Thoracic aorta (tissue), 2 donors: ENCODE measurements at regions not wholly inside any gene's neighbourhood (a gene's known extent, or its start where the extent isn't known, plus 50 kb on each side); places are given as distances from the start of the nearest gene placed in this dataset.
"Not testable (repeated sequence)": the region's sequence is repeated elsewhere in the genome, so short reads cannot be mapped to it uniquely, and the experiment has no call there.

ENCODE experiments used
- ATAC-seq: fragments of 150-250 bp; one replicate; pipeline ENCODE4 v1.8.0; 2017; ENCODE audit warnings: low read depth; ENCODE audit not compliant: insufficient number of reproducible peaks, low FRiP score
- DNase-seq: peaks from one replicate; pipeline ENCODE4 v3.0.0-alpha.2; 2020; ENCODE audit warnings: low spot score
- H3K27ac ChIP-seq, 2 donors: fragments of 200-600 bp; sonication (generic); 1 replicate in 1 of 2; 2 replicates in 1 of 2; pipeline ENCODE4 v1.5.1; 2016; ENCODE audit warnings: mild to moderate bottlenecking in 2 of 2, moderate library complexity in 2 of 2
- H3K27me3 ChIP-seq: fragments of 200-600 bp; sonication (generic); replicated peaks from 2 replicates; pipeline ENCODE4 v1.6.0; 2016; ENCODE audit warnings: mild to moderate bottlenecking; ENCODE audit not compliant: insufficient read depth
- H3K36me3 ChIP-seq: fragments of 200-600 bp; sonication (generic); one replicate; pipeline ENCODE4 v1.5.1; 2016
- H3K4me1 ChIP-seq, 2 donors: fragments of 200-600 bp; sonication (generic); 1 replicate in 1 of 2; 2 replicates in 1 of 2; pipeline versions ENCODE4 v1.5.1 to v1.6.0; 2016; ENCODE audit warnings: low read depth in 2 of 2, mild to moderate bottlenecking in 1 of 2; ENCODE audit not compliant: control insufficient read depth in 1 of 2
- H3K4me3 ChIP-seq: fragments of 200-600 bp; sonication (generic); 2 replicates; pipeline ENCODE4 v1.5.1; 2016; ENCODE audit warnings: mild to moderate bottlenecking
- H3K9me3 ChIP-seq: fragments of 200-600 bp; sonication (generic); 2 replicates; pipeline ENCODE4 v1.5.1; 2016
- CTCF ChIP-seq: fragments of 200-600 bp; sonication (generic); IDR thresholded peaks from one replicate; pipeline ENCODE4 v1.5.1; 2019; ENCODE audit warnings: antibody characterized with exemption

GRCh38 chr2:11891671-11892440, 145.4 kb downstream of the LPIN1 start:
- no peaks in the 10 kb centered on the region for H3K4me1 ChIP-seq
- H3K4me3 ChIP-seq = no peak overlapping the region
- peaks cover 3% of the 10 kb centered on the region for H3K9me3 ChIP-seq
- no peak for TF ChIP-seq CTCF
- no peaks in the 10 kb centered on the region for H3K36me3 ChIP-seq
- DNase-seq (no peak), ATAC-seq (no peak)
- no peaks in the 10 kb centered on the region for H3K27me3 ChIP-seq
- H3K27ac ChIP-seq = no peak overlapping the region

- H3K27ac ChIP-seq = no peak overlapping the region
- H3K36me3 ChIP-seq = no peaks in the 10 kb centered on the region
- DNase-seq (no peak), ATAC-seq (no peak)
- H3K27me3 ChIP-seq = no peaks in the 10 kb centered on the region
- no peaks in the 10 kb centered on the region for H3K4me1 ChIP-seq
- no peak for TF ChIP-seq CTCF
- no peak overlapping the region for H3K4me3 ChIP-seq
- no peaks in the 10 kb centered on the region for H3K9me3 ChIP-seq
These were observed 150.0 kb downstream of the LPIN1 start for GRCh38 chr2:11896386-11896785.

GRCh38 chr2:11898576-11898975, 152.1 kb downstream of the LPIN1 start:
- Histone ChIP-seq H3K4me3 (no peak overlapping the region), H3K27me3 (no peaks in the 10 kb centered on the region), H3K9me3 (no peaks in the 10 kb centered on the region), H3K36me3 (no peaks in the 10 kb centered on the region), H3K27ac (no peak overlapping the region), H3K4me1 (no peaks in the 10 kb centered on the region)
- TF ChIP-seq CTCF = no peak
- DNase-seq = no peak
- no peak for ATAC-seq

- ATAC-seq = no peak
- Histone ChIP-seq H3K27me3 (no peaks in the 10 kb centered on the region), H3K4me1 (no peaks in the 10 kb centered on the region), H3K36me3 (no peaks in the 10 kb centered on the region), H3K27ac (no peak overlapping the region), H3K4me3 (no peak overlapping the region), H3K9me3 (no peaks in the 10 kb centered on the region)
- no peak for DNase-seq
- TF ChIP-seq CTCF = no peak
These were observed 152.9 kb downstream of the LPIN1 start for GRCh38 chr2:11899264-11899818.

- not testable (repeated sequence) for H3K4me3 ChIP-seq, H3K9me3 ChIP-seq, H3K4me1 ChIP-seq, H3K27ac ChIP-seq, DNase-seq, H3K27me3 ChIP-seq, H3K36me3 ChIP-seq, ATAC-seq
These were observed 154.5 kb downstream of the LPIN1 start for GRCh38 chr2:11900891-11901290.
